B cell (primary cell): ENCODE measurements at regions not wholly inside any gene's neighbourhood (a gene's known extent, or its start where the extent isn't known, plus 50 kb on each side); places are given as distances from the start of the nearest gene placed in this dataset.

ENCODE experiments used
- ATAC-seq: fragments of 200-7000 bp; cut with Tn5 transposase; one replicate; pipeline ENCODE4 v1.10.0; 2021; ENCODE audit warnings: low read depth, mild to moderate bottlenecking, moderate number of reproducible peaks, moderate library complexity
- CTCF ChIA-PET: fragments of 350-600 bp; sonication (Branson Sonifier 250); formaldehyde crosslinking; loops from one replicate; lab custom pipeline; 2021; ENCODE audit warnings: antibody characterized with exemption, inconsistent platforms; lab: Charles Lee
- POLR2A ChIA-PET: fragments of 350-600 bp; sonication (Branson Sonifier 250); formaldehyde crosslinking; loops from one replicate; lab custom pipeline; 2021; ENCODE audit warnings: antibody characterized with exemption; lab: Charles Lee
- DNase-seq: peaks from one replicate; pipeline ENCODE4 v3.0.0; 2013
- H2AFZ ChIP-seq: 2 replicates; pipeline ENCODE4 v1.6.1; 2012; ENCODE audit warnings: mild to moderate bottlenecking, low read depth, low read length; ENCODE audit not compliant: insufficient read depth, poor library complexity, severe bottlenecking
- H3K27ac ChIP-seq, 2 donors: 1 replicate in 1 of 2; 2 replicates in 1 of 2; pipeline ENCODE4 v1.5.1; 2012 to 2013; ENCODE audit warnings: low read length in 2 of 2, mild to moderate bottlenecking in 2 of 2, moderate library complexity in 1 of 2
- H3K27me3 ChIP-seq, 4 experiments: fragments of 200-600 bp in 1 of 4; sonication (generic) in 1 of 4; replicated peaks in 1 of 4; 1 replicate in 2 of 4; 2 replicates in 2 of 4; pipeline versions ENCODE4 v1.6.1 to v1.7.0; 2013 to 2016; ENCODE audit warnings: low read length in 3 of 4, mild to moderate bottlenecking in 2 of 4, mixed read lengths in 1 of 4, moderate library complexity in 1 of 4; ENCODE audit not compliant: insufficient read depth in 4 of 4, control insufficient read depth in 3 of 4; ENCODE audit errors: control extremely low read depth in 1 of 4
- H3K36me3 ChIP-seq, 2 experiments: replicated peaks in 1 of 2; 1 replicate in 1 of 2; 2 replicates in 1 of 2; pipeline versions ENCODE4 v1.6.1 to v1.7.1; 2013; ENCODE audit warnings: low read length in 1 of 2; ENCODE audit not compliant: insufficient read depth in 2 of 2, control insufficient read depth in 1 of 2; ENCODE audit errors: control extremely low read depth in 1 of 2, extremely low read depth in 1 of 2
- H3K4me1 ChIP-seq, 2 donors: fragments of 200-600 bp in 1 of 2; sonication (generic) in 1 of 2; 1 replicate in 1 of 2; 2 replicates in 1 of 2; pipeline versions ENCODE4 v1.5.1 to v1.6.1; 2013 to 2017; ENCODE audit warnings: low read length in 2 of 2; ENCODE audit not compliant: control insufficient read depth in 2 of 2, insufficient read depth in 2 of 2
- H3K4me2 ChIP-seq: replicated peaks from 2 replicates; pipeline ENCODE3; 2012; ENCODE audit warnings: mild to moderate bottlenecking, low read depth, low read length; ENCODE audit not compliant: poor library complexity, severe bottlenecking
- H3K4me3 ChIP-seq, 5 experiments: fragments of 200-600 bp in 1 of 5; sonication (generic) in 1 of 5; 1 replicate in 3 of 5; 2 replicates in 2 of 5; pipeline versions ENCODE4 v1.5.1 to v1.7.0; 2011 to 2016; ENCODE audit warnings: low read length in 4 of 5, mild to moderate bottlenecking in 4 of 5, low read depth in 2 of 5, control low read depth in 1 of 5, moderate library complexity in 1 of 5; ENCODE audit not compliant: insufficient read depth in 1 of 5; ENCODE audit errors: control extremely low read depth in 1 of 5, extremely low read depth in 1 of 5
- H3K79me2 ChIP-seq: fragments of 200-600 bp; sonication (generic); one replicate; pipeline ENCODE4 v1.6.0; 2016; ENCODE audit warnings: low read length; ENCODE audit not compliant: control insufficient read depth, insufficient read depth
- H3K9ac ChIP-seq: fragments of 200-600 bp; sonication (generic); 2 replicates; pipeline ENCODE4 v1.6.1; 2017; ENCODE audit warnings: mild to moderate bottlenecking, low read length, moderate library complexity
- H3K9me3 ChIP-seq, 3 donors: one replicate each; pipeline versions ENCODE4 v1.6.1 to v1.7.1; 2013; ENCODE audit warnings: low read length in 2 of 3; ENCODE audit not compliant: control insufficient read depth in 2 of 3, insufficient read depth in 1 of 3; ENCODE audit errors: control extremely low read depth in 1 of 3
- H4K20me1 ChIP-seq: 2 replicates; pipeline ENCODE4 v1.6.0; 2012; ENCODE audit warnings: mild to moderate bottlenecking, low read length; ENCODE audit not compliant: insufficient read depth, control insufficient read depth, poor library complexity, severe bottlenecking
- H3K27ac Mint-ChIP-seq: one replicate; pipeline ENCODE4 v1.8.0; 2021; ENCODE audit warnings: mixed read lengths
- H3K27me3 Mint-ChIP-seq: one replicate; pipeline ENCODE4 v1.8.0; 2021; ENCODE audit warnings: mixed read lengths
- H3K4me1 Mint-ChIP-seq: one replicate; pipeline ENCODE4 v1.8.0; 2021; ENCODE audit warnings: mixed read lengths
- H3K4me3 Mint-ChIP-seq: one replicate; pipeline ENCODE4 v1.8.0; 2021; ENCODE audit warnings: mixed read lengths
- H3K9me3 Mint-ChIP-seq: one replicate; pipeline ENCODE4 v1.8.0; 2022; ENCODE audit warnings: mixed read lengths; ENCODE audit not compliant: insufficient read depth
- EZH2 ChIP-seq: IDR thresholded peaks from 2 replicates; pipeline ENCODE4 v1.6.1; 2012; ENCODE audit warnings: borderline replicate concordance, low read depth, mild to moderate bottlenecking, moderate library complexity, low read length; ENCODE audit not compliant: insufficient read depth, poor library complexity, severe bottlenecking
- WGBS: methylation state at CpG from one replicate; pipeline ENCODE4 v1.1.5; 2013; ENCODE audit warnings: missing lambda C conversion rate; ENCODE audit not compliant: insufficient coverage; 5-methylcytosine and 5-hydroxymethylcytosine counted together
- intact Hi-C: fragments of 100-400 bp; cut with micrococcal nuclease; formaldehyde crosslinking; loops from one replicate; pipeline ENCODE4 v1.10.0; 2022
- TF ChIP-seq, protein P1 (sequence below): fragments of 200-600 bp; IDR thresholded peaks from one replicate; pipeline ENCODE4 v1.8.0; 2022; ENCODE audit warnings: antibody characterized with exemption, mild to moderate bottlenecking

DNA sequence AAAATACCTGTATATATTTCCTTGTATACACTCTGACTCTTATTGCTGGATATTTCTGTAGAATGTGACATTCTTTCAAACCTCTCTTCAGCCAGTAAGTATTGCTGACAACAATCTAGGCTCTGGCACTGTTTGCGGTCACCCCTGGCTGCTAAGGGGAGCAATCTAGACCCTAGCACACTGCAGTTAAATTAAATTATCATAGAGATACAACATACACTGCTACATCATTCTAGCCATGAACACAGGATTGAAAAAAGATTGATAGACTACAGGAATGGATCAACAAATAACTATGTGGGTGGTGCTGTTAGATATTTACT, 108.7 kb upstream of the MEIS2 start:
- Histone ChIP-seq H4K20me1 (no peaks in the 10 kb centered on the region), H3K4me3 (no peak overlapping the region), H3K27me3 (no peaks in the 10 kb centered on the region), H3K4me2 (no peak overlapping the region), H3K27ac (no peak overlapping the region), H3K4me1 (no peaks in the 10 kb centered on the region), H3K9me3 (no peaks in the 10 kb centered on the region), H2AFZ (no peak overlapping the region), H3K79me2 (no peaks in the 10 kb centered on the region), H3K36me3 (no peaks in the 10 kb centered on the region), H3K9ac (no peak overlapping the region)
- Mint-ChIP-seq H3K27me3 (no peaks in the 10 kb centered on the region), H3K4me1 (no peaks in the 10 kb centered on the region), H3K27ac (no peak overlapping the region), H3K4me3 (no peak overlapping the region), H3K9me3 (peaks cover 3% of the 10 kb centered on the region)
- ChIA-PET CTCF (no interaction called here), POLR2A (no interaction called here)
- DNase-seq, result no peak
- intact Hi-C loops, result no loop called here
- no peak for ATAC-seq
- WGBS, result no CpG with 5 or more reads among the region's 1 CpG
- TF ChIP-seq EZH2, result no peak
- TF ChIP-seq, protein P1, sequence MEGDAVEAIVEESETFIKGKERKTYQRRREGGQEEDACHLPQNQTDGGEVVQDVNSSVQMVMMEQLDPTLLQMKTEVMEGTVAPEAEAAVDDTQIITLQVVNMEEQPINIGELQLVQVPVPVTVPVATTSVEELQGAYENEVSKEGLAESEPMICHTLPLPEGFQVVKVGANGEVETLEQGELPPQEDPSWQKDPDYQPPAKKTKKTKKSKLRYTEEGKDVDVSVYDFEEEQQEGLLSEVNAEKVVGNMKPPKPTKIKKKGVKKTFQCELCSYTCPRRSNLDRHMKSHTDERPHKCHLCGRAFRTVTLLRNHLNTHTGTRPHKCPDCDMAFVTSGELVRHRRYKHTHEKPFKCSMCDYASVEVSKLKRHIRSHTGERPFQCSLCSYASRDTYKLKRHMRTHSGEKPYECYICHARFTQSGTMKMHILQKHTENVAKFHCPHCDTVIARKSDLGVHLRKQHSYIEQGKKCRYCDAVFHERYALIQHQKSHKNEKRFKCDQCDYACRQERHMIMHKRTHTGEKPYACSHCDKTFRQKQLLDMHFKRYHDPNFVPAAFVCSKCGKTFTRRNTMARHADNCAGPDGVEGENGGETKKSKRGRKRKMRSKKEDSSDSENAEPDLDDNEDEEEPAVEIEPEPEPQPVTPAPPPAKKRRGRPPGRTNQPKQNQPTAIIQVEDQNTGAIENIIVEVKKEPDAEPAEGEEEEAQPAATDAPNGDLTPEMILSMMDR, result no peak

DNA sequence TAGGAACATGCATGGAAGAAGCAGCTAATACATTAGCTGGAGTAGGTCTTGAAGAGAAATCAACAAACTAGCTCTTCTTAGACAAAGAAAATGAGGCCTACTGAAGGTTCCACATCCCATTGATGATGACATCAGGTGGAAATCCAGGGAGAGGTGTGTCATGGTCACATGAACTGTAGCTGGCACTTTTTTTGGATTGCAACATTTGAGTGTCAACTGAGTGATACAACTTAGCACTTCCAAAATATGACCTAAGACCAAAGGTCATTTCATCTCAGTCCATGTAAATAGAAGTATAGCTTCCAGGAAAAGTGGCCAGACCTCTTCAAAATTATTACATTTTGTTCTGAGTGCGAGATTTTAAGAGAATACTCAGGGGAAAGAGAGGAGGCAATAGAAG, 117.2 kb upstream of the MEIS2 start:
- ATAC-seq (no peak), DNase-seq (no peak)
- no peaks in the 10 kb centered on the region for H3K27me3 ChIP-seq
- no peak overlapping the region for H2AFZ ChIP-seq
- H3K9me3 ChIP-seq, result peaks cover 0 to 2% (median 0%) of the 10 kb centered on the region in 3 donors
- H4K20me1 ChIP-seq, result no peaks in the 10 kb centered on the region
- no peak overlapping the region for H3K27ac Mint-ChIP-seq
- no peaks in the 10 kb centered on the region for H3K79me2 ChIP-seq
- H3K4me1 Mint-ChIP-seq, result no peaks in the 10 kb centered on the region
- no peak overlapping the region for H3K27ac ChIP-seq
- no peaks in the 10 kb centered on the region for H3K27me3 Mint-ChIP-seq
- H3K4me1 ChIP-seq, result no peaks in the 10 kb centered on the region
- H3K36me3 ChIP-seq, result no peaks in the 10 kb centered on the region
- H3K4me3 ChIP-seq, result no peak overlapping the region
- peaks cover 3% of the 10 kb centered on the region for H3K9me3 Mint-ChIP-seq
- WGBS, result no CpG with 5 or more reads among the region's 1 CpG
- intact Hi-C loops, result no loop called here
- CTCF ChIA-PET, result no interaction called here
- no peak overlapping the region for H3K4me2 ChIP-seq
- no peak overlapping the region for H3K9ac ChIP-seq
- TF ChIP-seq, protein P1, result no peak
- no peak for TF ChIP-seq EZH2
- POLR2A ChIA-PET, result no interaction called here
- no peak overlapping the region for H3K4me3 Mint-ChIP-seq
